ENCODE measurements at regions not wholly inside any gene's neighbourhood (a gene's known extent, or its start where the extent isn't known, plus 50 kb on each side); places are given as distances from the start of the nearest gene placed in this dataset.

DNA sequence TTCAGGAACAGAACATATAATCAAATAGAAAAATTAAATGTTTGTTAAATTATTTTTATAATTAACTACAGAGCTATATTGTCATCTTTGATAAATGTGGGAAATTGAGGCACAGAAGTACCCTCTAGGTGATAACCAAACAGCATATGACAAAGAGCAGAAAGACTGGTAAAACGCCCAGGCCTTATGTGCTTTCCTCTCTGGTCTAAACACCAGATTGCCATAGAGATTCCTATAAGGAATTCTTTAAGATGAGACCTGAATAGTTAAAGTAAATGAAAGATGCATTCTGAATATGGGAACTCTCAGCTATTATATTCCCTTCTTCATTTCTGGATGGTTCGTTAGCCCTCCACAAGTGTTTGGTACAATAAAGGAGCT lies 140.0 kb upstream of the SOX5 start:
- no peak overlapping the region for H3K4me3 Mint-ChIP-seq
- no peaks in the 10 kb centered on the region for H3K27me3 Mint-ChIP-seq
- H3K27ac Mint-ChIP-seq = no peak overlapping the region
- POLR2A ChIA-PET = no interaction called here
- H3K4me1 Mint-ChIP-seq = no peaks in the 10 kb centered on the region
- no peaks in the 10 kb centered on the region for H3K9me3 Mint-ChIP-seq
- DNase-seq = no peak
- CTCF ChIA-PET = no interaction called here
- H3K36me3 Mint-ChIP-seq (ENCODE audit: low read depth) = no peaks in the 10 kb centered on the region

DNA sequence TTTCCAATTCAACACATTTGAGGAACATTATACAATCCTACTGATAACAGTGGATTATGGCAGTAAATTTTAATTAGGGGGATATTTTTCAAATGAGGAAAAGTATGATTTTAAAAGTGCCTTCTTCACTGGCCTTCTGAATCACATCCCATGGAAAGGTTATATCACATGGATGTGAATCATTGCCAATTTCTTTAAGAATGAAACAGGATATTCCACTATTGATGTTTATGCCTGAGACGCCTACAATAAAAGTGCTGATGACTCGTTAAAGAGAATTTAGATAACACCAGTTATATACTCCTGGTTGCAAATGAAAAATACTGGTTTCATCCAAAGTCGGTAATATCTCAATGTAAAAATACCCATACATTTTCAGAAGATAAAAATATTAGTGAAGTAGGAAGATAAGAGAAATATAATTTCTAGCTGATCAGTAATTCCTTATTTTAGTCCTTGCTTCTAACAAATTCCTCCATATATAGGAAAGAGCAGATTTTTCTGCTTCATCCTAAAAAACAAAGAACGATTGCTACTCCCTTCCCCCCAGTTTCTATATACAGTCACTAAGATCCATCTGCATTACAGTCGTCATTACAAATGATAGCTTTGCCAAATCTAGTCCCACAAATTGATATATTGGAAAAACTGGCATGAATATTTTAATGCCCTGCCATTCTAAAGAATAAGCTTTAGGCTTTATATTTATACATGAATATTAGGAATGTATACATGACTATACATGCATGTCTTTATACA lies 139.5 kb upstream of the SOX5 start:
- Mint-ChIP-seq H3K9me3 (no peaks in the 10 kb centered on the region), H3K4me1 (no peaks in the 10 kb centered on the region), H3K27me3 (no peaks in the 10 kb centered on the region), H3K4me3 (no peak overlapping the region), H3K36me3 (ENCODE audit: low read depth) (no peaks in the 10 kb centered on the region), H3K27ac (no peak overlapping the region)
- ChIA-PET POLR2A (no interaction called here), CTCF (no interaction called here)
- no peak for DNase-seq

DNA sequence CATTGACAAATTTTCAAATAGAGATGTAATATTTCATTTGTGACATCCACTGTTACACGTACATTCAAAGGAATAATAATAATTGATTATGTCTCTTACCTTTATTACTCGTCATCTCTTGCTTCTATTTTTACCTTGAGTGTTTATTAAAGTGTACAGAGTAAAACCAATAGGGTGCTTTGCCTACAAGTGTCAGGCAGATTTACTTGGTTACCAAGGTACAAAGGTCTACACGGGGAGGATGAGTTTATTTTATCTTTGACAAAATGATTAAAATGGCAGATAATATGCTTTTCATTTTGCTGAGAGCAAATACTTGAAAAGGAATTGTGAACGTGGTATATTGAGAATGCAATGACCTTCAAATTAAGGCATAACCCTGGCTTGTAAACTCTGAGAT lies 137.8 kb upstream of the SOX5 start:
- H3K36me3 Mint-ChIP-seq (ENCODE audit: low read depth) = no peaks in the 10 kb centered on the region
- H3K4me1 Mint-ChIP-seq = no peaks in the 10 kb centered on the region
- CTCF ChIA-PET = no interaction called here
- no peaks in the 10 kb centered on the region for H3K27me3 Mint-ChIP-seq
- peaks cover 2% of the 10 kb centered on the region for H3K9me3 Mint-ChIP-seq
- H3K4me3 Mint-ChIP-seq = no peak overlapping the region
- H3K27ac Mint-ChIP-seq = no peak overlapping the region
- POLR2A ChIA-PET = no interaction called here
- no peak for DNase-seq

DNA sequence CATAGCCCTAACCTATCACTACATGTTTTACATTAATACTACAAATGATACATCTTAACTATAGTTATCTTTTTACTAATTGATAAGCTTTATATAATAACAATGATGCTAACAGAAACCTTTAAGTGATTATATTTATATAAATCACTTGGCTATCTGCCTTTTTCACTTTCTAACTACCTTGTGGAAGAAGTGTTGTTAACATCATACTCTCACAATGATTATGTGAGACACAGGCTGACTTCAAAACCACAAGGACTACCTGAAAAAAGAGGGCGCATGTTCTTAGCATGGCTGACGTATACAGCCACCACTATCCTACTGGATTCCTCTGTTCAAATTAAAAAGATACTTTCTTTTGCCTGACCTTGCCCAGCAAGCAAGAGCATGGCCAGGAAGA lies 135.3 kb upstream of the SOX5 start:
- ChIA-PET CTCF (no interaction called here), POLR2A (no interaction called here)
- Mint-ChIP-seq H3K9me3 (peaks cover 2% of the 10 kb centered on the region), H3K4me1 (no peaks in the 10 kb centered on the region), H3K27ac (no peak overlapping the region), H3K36me3 (ENCODE audit: low read depth) (no peaks in the 10 kb centered on the region), H3K27me3 (no peaks in the 10 kb centered on the region), H3K4me3 (no peak overlapping the region)
- DNase-seq = no peak

DNA sequence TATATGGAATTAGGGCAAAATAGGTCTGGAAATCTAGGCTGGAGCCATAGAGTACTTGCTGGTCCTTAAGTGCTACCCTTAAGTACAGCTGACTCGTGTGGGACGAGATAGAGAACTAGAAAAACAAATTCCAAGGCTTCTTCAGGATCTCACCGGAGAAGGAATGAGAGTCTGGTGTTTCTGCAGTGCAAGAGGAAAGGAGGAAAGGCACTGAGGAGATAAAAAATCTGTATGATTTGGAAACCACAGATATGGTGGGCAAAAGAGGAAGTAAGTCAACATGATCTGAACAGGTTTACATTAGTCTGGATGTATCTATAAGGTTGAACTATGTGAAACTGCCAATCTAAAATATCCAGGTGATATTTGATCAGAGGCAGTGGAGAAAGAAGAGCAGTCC lies 134.4 kb upstream of the SOX5 start:
- Mint-ChIP-seq H3K36me3 (ENCODE audit: low read depth) (no peaks in the 10 kb centered on the region), H3K27ac (no peak overlapping the region), H3K4me1 (no peaks in the 10 kb centered on the region), H3K9me3 (peaks cover 2% of the 10 kb centered on the region), H3K27me3 (no peaks in the 10 kb centered on the region), H3K4me3 (no peak overlapping the region)
- ChIA-PET CTCF (no interaction called here), POLR2A (no interaction called here)
- DNase-seq = no peak

DNA sequence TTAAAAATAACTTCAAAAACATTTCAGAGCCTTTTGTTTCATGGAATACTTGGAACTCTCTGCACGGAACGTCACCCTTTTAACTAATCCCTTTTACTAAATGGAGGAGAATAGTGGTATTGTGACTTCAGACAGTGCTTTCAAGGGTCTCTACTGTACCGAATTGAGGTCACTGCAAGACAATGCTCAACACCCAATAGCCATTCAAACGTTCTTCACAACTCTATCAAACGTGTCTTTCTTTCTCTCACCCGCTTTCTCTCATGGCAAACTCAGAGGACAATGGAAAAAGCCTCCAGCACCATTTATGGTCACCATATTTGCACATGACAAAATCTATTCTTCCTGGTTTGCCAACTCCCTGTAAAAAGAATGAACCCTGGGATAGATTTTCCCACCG lies 132.1 kb upstream of the SOX5 start:
- no peak for DNase-seq
- H3K4me1 Mint-ChIP-seq = no peaks in the 10 kb centered on the region
- H3K4me3 Mint-ChIP-seq = no peak overlapping the region
- H3K27ac Mint-ChIP-seq = no peak overlapping the region
- peaks cover 2% of the 10 kb centered on the region for H3K9me3 Mint-ChIP-seq
- POLR2A ChIA-PET = no interaction called here
- H3K27me3 Mint-ChIP-seq = no peaks in the 10 kb centered on the region
- CTCF ChIA-PET = no interaction called here
- H3K36me3 Mint-ChIP-seq (ENCODE audit: low read depth) = no peaks in the 10 kb centered on the region

DNA sequence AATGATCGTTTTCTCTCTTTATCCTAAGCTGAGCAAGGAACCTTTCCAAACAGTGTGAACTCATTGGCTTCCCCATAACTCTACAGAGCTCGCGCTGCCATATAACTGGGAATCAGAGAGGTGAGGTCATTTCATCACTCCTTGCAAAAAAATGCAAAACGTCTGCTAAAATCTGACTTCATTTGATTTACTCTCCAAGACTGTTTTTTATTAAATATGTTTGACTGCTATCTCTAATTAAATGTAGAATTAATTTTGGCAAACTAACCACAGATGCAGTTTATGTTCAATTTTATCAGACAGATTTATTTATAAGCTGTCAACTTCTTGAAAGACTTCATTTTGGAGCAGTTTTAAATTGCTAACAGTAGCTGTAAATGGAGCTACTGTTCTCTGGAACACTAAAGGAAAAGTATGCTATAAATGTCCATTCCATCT lies 131.6 kb upstream of the SOX5 start:
- H3K9me3 Mint-ChIP-seq = peaks cover 2% of the 10 kb centered on the region
- POLR2A ChIA-PET = no interaction called here
- DNase-seq = no peak
- no peak overlapping the region for H3K4me3 Mint-ChIP-seq
- CTCF ChIA-PET = no interaction called here
- H3K27ac Mint-ChIP-seq = no peak overlapping the region
- no peaks in the 10 kb centered on the region for H3K27me3 Mint-ChIP-seq
- H3K4me1 Mint-ChIP-seq = no peaks in the 10 kb centered on the region
- H3K36me3 Mint-ChIP-seq (ENCODE audit: low read depth) = no peaks in the 10 kb centered on the region

DNA sequence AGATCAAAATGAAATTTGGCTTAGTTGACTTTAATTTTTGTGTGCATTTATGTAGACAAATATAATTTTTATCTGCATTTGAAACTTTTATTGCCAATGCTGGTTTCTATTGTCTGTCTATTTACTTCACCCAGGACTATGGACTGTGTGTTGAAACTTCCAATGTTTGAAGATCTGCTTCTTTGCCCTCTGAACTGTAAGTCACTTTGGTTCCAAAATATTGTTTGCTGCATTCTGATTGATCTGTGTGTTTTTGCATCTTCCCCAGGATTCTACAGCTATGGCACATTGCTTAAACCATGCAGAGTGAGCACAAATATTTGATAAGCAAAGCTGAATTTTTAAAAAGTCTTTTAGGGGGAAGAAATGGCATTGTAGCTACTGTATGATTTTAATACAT lies 131.0 kb upstream of the SOX5 start:
- Mint-ChIP-seq H3K9me3 (peaks cover 2% of the 10 kb centered on the region), H3K27ac (no peak overlapping the region), H3K27me3 (no peaks in the 10 kb centered on the region), H3K36me3 (ENCODE audit: low read depth) (no peaks in the 10 kb centered on the region), H3K4me3 (no peak overlapping the region), H3K4me1 (no peaks in the 10 kb centered on the region)
- CTCF ChIA-PET = no interaction called here
- DNase-seq = no peak
- POLR2A ChIA-PET = no interaction called here

DNA sequence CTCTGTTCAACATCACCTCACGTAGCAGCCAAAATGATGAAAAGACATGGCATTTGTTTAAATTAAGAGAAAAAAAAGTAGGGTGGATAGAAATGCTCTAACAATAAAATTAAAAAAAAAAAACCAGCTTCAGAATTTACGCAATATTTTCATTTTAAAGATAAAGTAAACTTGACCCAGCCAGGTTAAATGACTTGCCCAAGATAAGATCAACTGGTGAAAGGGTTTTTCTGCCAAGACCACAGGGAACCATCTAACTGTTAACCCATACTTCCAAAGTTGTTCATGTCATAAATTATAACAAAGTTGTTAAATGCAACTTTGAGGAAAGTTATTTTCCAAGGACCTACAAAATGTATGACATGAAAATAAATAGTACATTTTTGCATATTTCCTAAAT lies 129.6 kb upstream of the SOX5 start:
- no peak for DNase-seq
- no peak overlapping the region for H3K27ac Mint-ChIP-seq
- H3K4me1 Mint-ChIP-seq = no peaks in the 10 kb centered on the region
- no peaks in the 10 kb centered on the region for H3K27me3 Mint-ChIP-seq
- ChIA-PET POLR2A (no interaction called here), CTCF (no interaction called here)
- peaks cover 3% of the 10 kb centered on the region for H3K9me3 Mint-ChIP-seq
- H3K36me3 Mint-ChIP-seq (ENCODE audit: low read depth) = no peaks in the 10 kb centered on the region
- no peak overlapping the region for H3K4me3 Mint-ChIP-seq

DNA sequence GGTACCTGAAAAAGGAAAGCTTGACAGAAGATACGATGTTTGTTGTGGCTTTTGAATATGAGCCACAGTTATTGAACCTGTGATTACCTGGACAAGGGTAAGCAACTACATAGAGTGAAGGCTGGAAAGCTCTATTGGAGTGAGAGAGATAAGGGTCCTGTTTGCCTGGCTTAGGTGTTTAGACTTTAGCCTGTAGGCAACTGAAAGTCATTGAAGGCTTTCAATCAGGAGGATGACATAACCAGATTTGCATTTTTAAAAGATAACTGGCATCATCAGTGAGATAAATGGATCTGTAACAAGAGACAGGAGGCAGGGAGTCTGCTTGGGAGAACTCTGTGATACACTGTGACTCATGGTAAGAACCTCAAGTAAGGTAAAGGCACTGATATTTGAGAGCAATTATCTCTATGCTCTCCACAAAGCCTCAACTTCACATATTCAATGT lies 128.9 kb upstream of the SOX5 start:
- no peak for DNase-seq
- H3K27ac Mint-ChIP-seq = no peak overlapping the region
- ChIA-PET CTCF (no interaction called here), POLR2A (no interaction called here)
- no peak overlapping the region for H3K4me3 Mint-ChIP-seq
- H3K27me3 Mint-ChIP-seq = no peaks in the 10 kb centered on the region
- H3K4me1 Mint-ChIP-seq = no peaks in the 10 kb centered on the region
- H3K36me3 Mint-ChIP-seq (ENCODE audit: low read depth) = no peaks in the 10 kb centered on the region
- peaks cover 4% of the 10 kb centered on the region for H3K9me3 Mint-ChIP-seq

DNA sequence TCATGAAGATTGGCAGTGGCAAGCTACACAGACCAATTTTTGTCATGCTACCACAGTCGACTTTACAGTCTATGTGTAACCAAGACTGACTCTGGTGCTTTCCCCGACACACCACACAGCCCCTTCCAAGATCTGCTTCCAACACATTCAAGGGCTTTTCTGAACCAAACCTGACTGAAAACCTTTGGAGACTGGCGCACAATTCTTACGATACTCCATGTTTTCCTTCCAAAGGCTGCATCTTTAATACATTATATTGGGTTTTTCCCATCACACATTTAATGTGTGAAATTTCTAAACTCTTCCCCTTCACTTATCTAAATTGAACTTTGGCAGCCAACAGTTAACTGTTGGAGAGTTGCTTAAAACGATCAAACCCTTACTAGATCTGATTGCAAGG lies 127.7 kb upstream of the SOX5 start:
- Mint-ChIP-seq H3K27me3 (no peaks in the 10 kb centered on the region), H3K4me1 (no peaks in the 10 kb centered on the region), H3K4me3 (no peak overlapping the region), H3K9me3 (peaks cover 2% of the 10 kb centered on the region), H3K27ac (no peak overlapping the region), H3K36me3 (ENCODE audit: low read depth) (no peaks in the 10 kb centered on the region)
- ChIA-PET CTCF (no interaction called here), POLR2A (no interaction called here)
- no peak for DNase-seq

DNA sequence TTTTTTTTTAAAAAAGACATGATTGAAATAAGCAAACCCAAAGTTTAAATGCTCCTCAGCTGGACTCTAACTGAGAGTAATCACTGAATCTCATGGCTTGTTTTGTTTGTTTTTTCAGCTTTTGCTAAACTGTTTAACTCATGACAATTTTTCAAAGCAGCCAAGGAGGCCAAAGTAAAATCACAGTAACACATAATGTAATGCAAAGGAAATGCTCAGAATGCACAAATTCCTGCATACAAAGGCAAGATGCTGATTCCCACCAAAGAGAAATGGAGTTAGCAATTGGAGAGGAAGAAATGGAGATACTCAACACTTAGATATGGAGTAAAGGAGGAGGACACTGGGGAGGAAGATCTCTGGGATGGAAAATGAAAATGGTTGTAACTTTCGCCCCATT lies 126.2 kb upstream of the SOX5 start:
- Mint-ChIP-seq H3K27ac (no peak overlapping the region), H3K4me3 (no peak overlapping the region), H3K9me3 (peaks cover 2% of the 10 kb centered on the region), H3K27me3 (no peaks in the 10 kb centered on the region), H3K4me1 (no peaks in the 10 kb centered on the region), H3K36me3 (ENCODE audit: low read depth) (no peaks in the 10 kb centered on the region)
- POLR2A ChIA-PET = no interaction called here
- CTCF ChIA-PET = no interaction called here
- DNase-seq = no peak

DNA sequence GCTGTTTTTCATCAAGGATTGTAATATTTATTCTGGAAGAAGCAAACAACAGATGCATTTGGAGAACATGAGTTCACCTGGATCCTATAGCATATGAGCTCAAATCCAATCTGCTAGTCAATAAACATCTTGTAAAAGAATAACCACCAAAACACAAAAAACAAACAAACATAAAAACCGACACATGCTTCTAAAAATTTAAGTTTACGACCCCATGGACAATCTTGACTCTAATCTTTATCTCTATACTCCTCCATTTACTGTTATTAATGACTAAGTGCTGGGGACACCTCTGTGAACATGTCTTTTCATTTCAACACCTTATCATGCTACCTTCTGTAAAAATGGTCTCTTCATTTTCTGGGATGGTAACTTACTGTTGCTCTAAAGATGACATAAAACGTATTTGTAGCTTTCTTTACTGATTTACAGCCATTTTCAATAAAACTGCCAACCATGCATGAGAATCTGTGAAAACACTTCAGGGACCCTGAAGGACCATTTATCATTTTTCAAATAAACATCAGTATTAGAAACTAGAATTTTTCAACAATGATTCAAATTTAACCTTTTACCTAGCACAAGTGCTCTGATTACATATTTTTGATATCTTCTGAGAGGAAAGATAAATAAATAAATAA lies 123.8 kb upstream of the SOX5 start:
- ChIA-PET CTCF (no interaction called here), POLR2A (no interaction called here)
- Mint-ChIP-seq H3K27me3 (no peaks in the 10 kb centered on the region), H3K27ac (no peak overlapping the region), H3K9me3 (peaks cover 2% of the 10 kb centered on the region), H3K4me3 (no peak overlapping the region), H3K36me3 (ENCODE audit: low read depth) (no peaks in the 10 kb centered on the region), H3K4me1 (no peaks in the 10 kb centered on the region)
- DNase-seq = no peak

DNA sequence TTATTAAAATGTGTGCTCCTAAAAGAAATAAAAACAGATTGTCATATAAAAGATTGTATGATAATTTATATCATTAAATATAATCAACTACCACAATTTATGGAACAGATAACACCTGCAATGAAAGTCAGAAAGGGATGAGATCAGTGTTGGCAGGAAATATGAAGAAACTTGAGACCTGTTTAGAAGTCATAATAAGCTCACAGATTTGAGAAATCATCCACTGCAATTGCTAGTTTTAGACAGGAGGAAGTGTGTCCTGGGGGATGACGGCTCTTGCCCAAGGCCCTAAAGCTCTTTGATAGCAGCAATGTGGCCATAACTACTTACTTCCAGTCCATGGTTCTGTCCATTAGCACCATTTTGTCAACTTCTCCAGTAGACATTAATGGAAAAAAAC lies 122.8 kb upstream of the SOX5 start:
- Mint-ChIP-seq H3K27ac (no peak overlapping the region), H3K4me1 (no peaks in the 10 kb centered on the region), H3K4me3 (no peak overlapping the region), H3K9me3 (peaks cover 2% of the 10 kb centered on the region), H3K36me3 (ENCODE audit: low read depth) (no peaks in the 10 kb centered on the region), H3K27me3 (no peaks in the 10 kb centered on the region)
- POLR2A ChIA-PET = no interaction called here
- CTCF ChIA-PET = no interaction called here
- no peak for DNase-seq

Measured in activated CD4-positive, alpha-beta memory T cell treated with anti-CD3 and anti-CD28 coated beads, Interleukin-2, amount 10 ng/mL, durations not matched to agents 7 days and 5 days (primary cell).